H9 (cell line): ENCODE measurements at regions not wholly inside any gene's neighbourhood (a gene's known extent, or its start where the extent isn't known, plus 50 kb on each side); places are given as distances from the start of the nearest gene placed in this dataset.

Experiments
- DNase-seq: peaks from one replicate; pipeline ENCODE4 v3.0.0-alpha.2; 2017
- H2AFZ ChIP-seq: one replicate; pipeline ENCODE4 v1.6.1; 2013; ENCODE audit warnings: mild to moderate bottlenecking, low read length, control low read depth, moderate library complexity
- H2AK5ac ChIP-seq: 2 replicates; pipeline ENCODE4 v1.6.1; 2013; ENCODE audit warnings: low read length, control low read depth, mixed read lengths; ENCODE audit not compliant: insufficient read length
- H2BK120ac ChIP-seq: one replicate; pipeline ENCODE4 v1.6.1; 2013; ENCODE audit warnings: low read depth, mild to moderate bottlenecking, low read length, control low read depth, inconsistent platforms; ENCODE audit not compliant: poor library complexity, severe bottlenecking
- H2BK12ac ChIP-seq: 2 replicates; pipeline ENCODE4 v1.6.1; 2013; ENCODE audit warnings: low read length, control low read depth, mixed read lengths, low read depth; ENCODE audit not compliant: insufficient read length
- H2BK15ac ChIP-seq: 2 replicates; pipeline ENCODE4 v1.6.1; 2013; ENCODE audit warnings: low read depth, low read length, control low read depth
- H2BK20ac ChIP-seq: one replicate; pipeline ENCODE4 v1.6.1; 2013; ENCODE audit warnings: low read depth, mild to moderate bottlenecking, low read length, control low read depth, inconsistent platforms; ENCODE audit not compliant: poor library complexity, severe bottlenecking
- H2BK5ac ChIP-seq: 2 replicates; pipeline ENCODE4 v1.6.1; 2013; ENCODE audit warnings: low read length, control low read depth, mixed read lengths; ENCODE audit not compliant: insufficient read length
- H3K14ac ChIP-seq: 2 replicates; pipeline ENCODE4 v1.6.1; 2013; ENCODE audit warnings: low read length, control low read depth; ENCODE audit not compliant: insufficient read depth
- H3K18ac ChIP-seq: 2 replicates; pipeline ENCODE4 v1.6.1; 2013; ENCODE audit warnings: low read depth, mild to moderate bottlenecking, mixed read lengths, low read length, control low read depth; ENCODE audit not compliant: insufficient read length
- H3K23ac ChIP-seq: 2 replicates; pipeline ENCODE4 v1.6.1; 2013; ENCODE audit warnings: low read length, control low read depth, mixed read lengths, low read depth; ENCODE audit not compliant: insufficient read length
- H3K23me2 ChIP-seq: 2 replicates; pipeline ENCODE4 v1.6.1; 2013; ENCODE audit warnings: low read depth, mild to moderate bottlenecking, mixed read lengths, low read length, control low read depth; ENCODE audit not compliant: insufficient read length, poor library complexity, severe bottlenecking
- H3K27ac ChIP-seq: 2 replicates; pipeline ENCODE4 v1.5.1; 2013; ENCODE audit warnings: low read length, control low read depth, mixed read lengths, low read depth; ENCODE audit not compliant: insufficient read length
- H3K27me3 ChIP-seq: 2 replicates; pipeline ENCODE4 v1.6.1; 2013; ENCODE audit warnings: low read length, control low read depth, inconsistent platforms; ENCODE audit not compliant: insufficient read depth
- H3K4ac ChIP-seq: 2 replicates; pipeline ENCODE4 v1.6.1; 2013; ENCODE audit warnings: low read depth, mild to moderate bottlenecking, control low read depth, inconsistent platforms, low read length, moderate library complexity
- H3K4me1 ChIP-seq: 2 replicates; pipeline ENCODE4 v1.6.1; 2013; ENCODE audit warnings: low read length, control low read depth, inconsistent platforms; ENCODE audit not compliant: insufficient read depth
- H3K4me2 ChIP-seq: 2 replicates; pipeline ENCODE4 v1.6.1; 2013; ENCODE audit warnings: low read length, control low read depth, mixed read lengths; ENCODE audit not compliant: insufficient read length, insufficient read depth
- H3K56ac ChIP-seq: 2 replicates; pipeline ENCODE4 v1.6.1; 2013; ENCODE audit warnings: low read depth, mild to moderate bottlenecking, mixed read lengths, low read length, control low read depth; ENCODE audit not compliant: insufficient read length
- H3K79me1 ChIP-seq: 2 replicates; pipeline ENCODE4 v1.6.1; 2013; ENCODE audit warnings: low read depth, mild to moderate bottlenecking, moderate library complexity, low read length, control low read depth, inconsistent platforms; ENCODE audit not compliant: insufficient read depth, poor library complexity, severe bottlenecking
- H3K79me2 ChIP-seq: 2 replicates; pipeline ENCODE4 v1.6.1; 2013; ENCODE audit warnings: low read length, control low read depth, inconsistent platforms; ENCODE audit not compliant: insufficient read depth
- H3K9ac ChIP-seq: 2 replicates; pipeline ENCODE4 v1.6.1; 2013; ENCODE audit warnings: low read length, control low read depth, mixed read lengths; ENCODE audit not compliant: insufficient read length; ENCODE audit errors: extremely low read depth
- H3K9me3 ChIP-seq: one replicate; pipeline ENCODE4 v1.6.1; 2013; ENCODE audit warnings: low read depth, low read length, inconsistent platforms; ENCODE audit not compliant: control insufficient read depth
- H3T11ph ChIP-seq: one replicate; pipeline ENCODE4 v1.6.1; 2013; ENCODE audit warnings: mild to moderate bottlenecking, low read length, control low read depth, inconsistent platforms
- H4K20me1 ChIP-seq: one replicate; pipeline ENCODE4 v1.6.1; 2013; ENCODE audit not compliant: control insufficient read depth, insufficient read length, insufficient read depth
- H4K5ac ChIP-seq: 2 replicates; pipeline ENCODE4 v1.6.1; 2013; ENCODE audit warnings: low read depth, mild to moderate bottlenecking, mixed read lengths, low read length, control low read depth; ENCODE audit not compliant: insufficient read length
- H4K8ac ChIP-seq: replicated peaks from 2 replicates; pipeline ENCODE4 v1.6.1; 2013; ENCODE audit warnings: low read length, control low read depth, mixed read lengths, low read depth; ENCODE audit not compliant: insufficient read length
- H4K91ac ChIP-seq: 2 replicates; pipeline ENCODE4 v1.6.1; 2013; ENCODE audit warnings: low read depth, mild to moderate bottlenecking, moderate library complexity, mixed read lengths, low read length, control low read depth; ENCODE audit not compliant: insufficient read length
- H3K27ac Mint-ChIP-seq, 3 experiments: 2 replicates in 2 of 3; 3 replicates in 1 of 3; pipeline ENCODE4 v1.8.0; 2020 to 2021; ENCODE audit warnings: mixed read lengths in 3 of 3, mild to moderate bottlenecking in 1 of 3, moderate library complexity in 1 of 3
- H3K27me3 Mint-ChIP-seq: 2 replicates; pipeline ENCODE4 v1.8.0; 2021; ENCODE audit warnings: low read depth, mild to moderate bottlenecking, moderate library complexity, mixed read lengths
- H3K36me3 Mint-ChIP-seq, 3 experiments: 2 replicates in 2 of 3; 3 replicates in 1 of 3; pipeline ENCODE4 v1.8.0; 2020 to 2021; ENCODE audit warnings: low read depth in 3 of 3, mixed read lengths in 3 of 3; ENCODE audit not compliant: insufficient read depth in 1 of 3
- H3K4me1 Mint-ChIP-seq, 2 experiments: 2 replicates each; pipeline ENCODE4 v1.8.0; 2020; ENCODE audit warnings: mixed read lengths in 2 of 2
- H3K4me3 Mint-ChIP-seq, 2 experiments: 2 replicates in 1 of 2; 3 replicates in 1 of 2; pipeline ENCODE4 v1.8.0; 2020 to 2021; ENCODE audit warnings: mild to moderate bottlenecking in 2 of 2, mixed read lengths in 2 of 2, moderate library complexity in 1 of 2
- H3K9me3 Mint-ChIP-seq, 2 experiments: 2 replicates in 1 of 2; 3 replicates in 1 of 2; pipeline ENCODE4 v1.8.0; 2020; ENCODE audit warnings: mild to moderate bottlenecking in 2 of 2, mixed read lengths in 2 of 2, moderate library complexity in 1 of 2
- WGBS: extraction: QIAGEN DNeasy Blood & Tissue Kit; methylation state at CpG from one replicate; pipeline ENCODE4 v1.1.7; 2013; ENCODE audit warnings: missing lambda C conversion rate, low lambda C conversion rate, mixed read lengths; ENCODE audit not compliant: insufficient read length; ENCODE audit errors: extremely low coverage; 5-methylcytosine and 5-hydroxymethylcytosine counted together
- TF ChIP-seq, protein P1 (sequence below): fragments of 200-600 bp; sonication (generic); conservative IDR thresholded peaks from 3 replicates; pipeline ENCODE4 v1.8.0; 2021; ENCODE audit warnings: antibody characterized with exemption, mild to moderate bottlenecking

GRCh38 chr4:131302108-131302507 is 1847.0 kb upstream of the PCDH10 start:
- Histone ChIP-seq H2BK120ac (no peak overlapping the region), H3K14ac (no peak overlapping the region), H2BK20ac (no peak overlapping the region), H3K56ac (no peak overlapping the region), H3K18ac (no peak overlapping the region), H3K4me1 (peaks cover 3% of the 10 kb centered on the region; the same call in 1 of the 2 replicates), H3K4me2 (no peak overlapping the region), H2BK15ac (no peak overlapping the region), H3K27ac (no peak overlapping the region), H2BK12ac (no peak overlapping the region), H3K79me2 (no peaks in the 10 kb centered on the region), H2AK5ac (no peak overlapping the region), H4K5ac (no peak overlapping the region), H3K9me3 (no peaks in the 10 kb centered on the region), H3K27me3 (no peaks in the 10 kb centered on the region), H3K4ac (no peak overlapping the region), H3K9ac (no peak overlapping the region), H3K79me1 (no peaks in the 10 kb centered on the region), H3T11ph (no peak overlapping the region), H2BK5ac (no peak overlapping the region), H3K23me2 (no peaks in the 10 kb centered on the region), H4K20me1 (no peaks in the 10 kb centered on the region), H3K23ac (no peak overlapping the region), H4K91ac (no peak overlapping the region), H4K8ac (no peak overlapping the region), H2AFZ (peak overlapping the region; percentile 36)
- TF ChIP-seq, protein P1, sequence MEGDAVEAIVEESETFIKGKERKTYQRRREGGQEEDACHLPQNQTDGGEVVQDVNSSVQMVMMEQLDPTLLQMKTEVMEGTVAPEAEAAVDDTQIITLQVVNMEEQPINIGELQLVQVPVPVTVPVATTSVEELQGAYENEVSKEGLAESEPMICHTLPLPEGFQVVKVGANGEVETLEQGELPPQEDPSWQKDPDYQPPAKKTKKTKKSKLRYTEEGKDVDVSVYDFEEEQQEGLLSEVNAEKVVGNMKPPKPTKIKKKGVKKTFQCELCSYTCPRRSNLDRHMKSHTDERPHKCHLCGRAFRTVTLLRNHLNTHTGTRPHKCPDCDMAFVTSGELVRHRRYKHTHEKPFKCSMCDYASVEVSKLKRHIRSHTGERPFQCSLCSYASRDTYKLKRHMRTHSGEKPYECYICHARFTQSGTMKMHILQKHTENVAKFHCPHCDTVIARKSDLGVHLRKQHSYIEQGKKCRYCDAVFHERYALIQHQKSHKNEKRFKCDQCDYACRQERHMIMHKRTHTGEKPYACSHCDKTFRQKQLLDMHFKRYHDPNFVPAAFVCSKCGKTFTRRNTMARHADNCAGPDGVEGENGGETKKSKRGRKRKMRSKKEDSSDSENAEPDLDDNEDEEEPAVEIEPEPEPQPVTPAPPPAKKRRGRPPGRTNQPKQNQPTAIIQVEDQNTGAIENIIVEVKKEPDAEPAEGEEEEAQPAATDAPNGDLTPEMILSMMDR: peak; percentile 40; the same call in 2 of the 3 replicates
- Mint-ChIP-seq H3K4me1 (peaks cover 6 to 7% of the 10 kb centered on the region in 2 experiments; a peak in 3 of 4 replicates), H3K36me3 (peaks cover 0 to 5% (median 0%) of the 10 kb centered on the region in 3 experiments; a peak in 2 of 7 replicates), H3K4me3 (no peak overlapping the region), H3K27ac (peak overlapping the region in 1 of 3 experiments; percentile 20; a peak in 2 of 7 replicates), H3K9me3 (peaks cover 0 to 7% of the 10 kb centered on the region in 2 experiments; a peak in 2 of 5 replicates), H3K27me3 (no peaks in the 10 kb centered on the region)
- DNase-seq: peak; percentile 38
- no CpG with 5 or more reads among the region's 4 CpGs for WGBS
